ENCODE measurements at regions not wholly inside any gene's neighbourhood (a gene's known extent, or its start where the extent isn't known, plus 50 kb on each side); places are given as distances from the start of the nearest gene placed in this dataset.
"Not testable (repeated sequence)": the region's sequence is repeated elsewhere in the genome, so short reads cannot be mapped to it uniquely, and the experiment has no call there.

- TF ChIP-seq CTCF, POLR2A (IDR thresholded peaks at IDR 0.05): not testable (repeated sequence)
Measured at GRCh38 chrX:823073-823472, 192.5 kb downstream of the SHOX start.
